Activated CD4-positive, alpha-beta memory T cell treated with anti-CD3 and anti-CD28 coated beads for 36 hours (primary cell): ENCODE measurements at regions not wholly inside any gene's neighbourhood (a gene's known extent, or its start where the extent isn't known, plus 50 kb on each side); places are given as distances from the start of the nearest gene placed in this dataset.

ENCODE experiments used
- CTCF ChIA-PET: fragments of 350-600 bp; sonication (Branson Sonifier 250); formaldehyde crosslinking; loops from one replicate; lab custom pipeline; 2021; ENCODE audit warnings: antibody characterized with exemption, inconsistent platforms; lab: Charles Lee
- POLR2A ChIA-PET: fragments of 350-600 bp; sonication (Branson Sonifier 250); formaldehyde crosslinking; loops from one replicate; lab custom pipeline; 2021; ENCODE audit warnings: antibody characterized with exemption; lab: Charles Lee
- DNase-seq: peaks from one replicate; pipeline ENCODE4 v3.0.0-alpha.2; 2020
- H3K27ac Mint-ChIP-seq: one replicate; pipeline ENCODE4 v1.8.0; 2021; ENCODE audit warnings: mixed read lengths
- H3K27me3 Mint-ChIP-seq: one replicate; pipeline ENCODE4 v1.8.0; 2021; ENCODE audit warnings: mixed read lengths
- H3K36me3 Mint-ChIP-seq: one replicate; pipeline ENCODE4 v1.8.0; 2021; ENCODE audit warnings: mixed read lengths
- H3K4me1 Mint-ChIP-seq: one replicate; pipeline ENCODE4 v1.8.0; 2021; ENCODE audit warnings: low read depth, mixed read lengths
- H3K4me3 Mint-ChIP-seq: one replicate; pipeline ENCODE4 v1.8.0; 2021; ENCODE audit warnings: mild to moderate bottlenecking, mixed read lengths
- H3K9me3 Mint-ChIP-seq: one replicate; pipeline ENCODE4 v1.8.0; 2021; ENCODE audit warnings: mixed read lengths
- intact Hi-C: fragments of 100-400 bp; cut with micrococcal nuclease; formaldehyde crosslinking; loops from one replicate; pipeline ENCODE4 v1.15.1; 2023

GRCh38 chr5:8355981-8356380 is 487.0 kb downstream of the MTRR start:
- CTCF ChIA-PET: no interaction called here
- H3K36me3 Mint-ChIP-seq: no peaks in the 10 kb centered on the region
- H3K27ac Mint-ChIP-seq: no peak overlapping the region
- H3K4me3 Mint-ChIP-seq: no peak overlapping the region
- no peak for DNase-seq
- H3K4me1 Mint-ChIP-seq: no peaks in the 10 kb centered on the region
- intact Hi-C loops: no loop called here
- H3K27me3 Mint-ChIP-seq: no peaks in the 10 kb centered on the region
- peaks cover 6% of the 10 kb centered on the region for H3K9me3 Mint-ChIP-seq
- POLR2A ChIA-PET: no interaction called here

- Mint-ChIP-seq H3K4me1 (no peaks in the 10 kb centered on the region), H3K9me3 (peaks cover 2% of the 10 kb centered on the region), H3K27me3 (no peaks in the 10 kb centered on the region), H3K27ac (no peak overlapping the region), H3K36me3 (no peaks in the 10 kb centered on the region), H3K4me3 (no peak overlapping the region)
- no peak for DNase-seq
- POLR2A ChIA-PET: interaction anchor here (0.6 kb wide), 1 partner anchor 11 kb away, joined by 5 read pairs; no protein-coding TSS in a partner anchor
- CTCF ChIA-PET: no interaction called here
- intact Hi-C loops: no loop called here
Measured at GRCh38 chr5:8360012-8360411, 491.1 kb downstream of the MTRR start.

- no peaks in the 10 kb centered on the region for H3K4me1 Mint-ChIP-seq
- no peak overlapping the region for H3K4me3 Mint-ChIP-seq
- no peaks in the 10 kb centered on the region for H3K36me3 Mint-ChIP-seq
Measured at GRCh38 chr5:8362495-8362894, 493.5 kb downstream of the MTRR start.

GRCh38 chr5:8363138-8363537 is 494.2 kb downstream of the MTRR start:
- DNase-seq: no peak
- POLR2A ChIA-PET: no interaction called here
- no peak overlapping the region for H3K27ac Mint-ChIP-seq

More at GRCh38 chr5:8362495-8362894, 493.5 kb downstream of the MTRR start:
- no peak for DNase-seq
- ChIA-PET POLR2A (no interaction called here), CTCF (no interaction called here)
- Mint-ChIP-seq H3K9me3 (peaks cover 4% of the 10 kb centered on the region), H3K27me3 (no peaks in the 10 kb centered on the region), H3K27ac (no peak overlapping the region)
- intact Hi-C loops: no loop called here

GRCh38 chr5:8366266-8366665 is 497.3 kb downstream of the MTRR start:
- POLR2A ChIA-PET: no interaction called here
- H3K27ac Mint-ChIP-seq: no peak overlapping the region
- H3K36me3 Mint-ChIP-seq: no peaks in the 10 kb centered on the region
- intact Hi-C loops: no loop called here
- H3K9me3 Mint-ChIP-seq: peaks cover 1% of the 10 kb centered on the region
- H3K27me3 Mint-ChIP-seq: no peaks in the 10 kb centered on the region
- CTCF ChIA-PET: no interaction called here
- no peaks in the 10 kb centered on the region for H3K4me1 Mint-ChIP-seq
- DNase-seq: no peak
- no peak overlapping the region for H3K4me3 Mint-ChIP-seq

More at GRCh38 chr5:8363138-8363537, 494.2 kb downstream of the MTRR start:
- intact Hi-C loops: no loop called here
- CTCF ChIA-PET: no interaction called here
- no peak overlapping the region for H3K4me3 Mint-ChIP-seq
- H3K9me3 Mint-ChIP-seq: peaks cover 4% of the 10 kb centered on the region
- H3K4me1 Mint-ChIP-seq: no peaks in the 10 kb centered on the region
- no peaks in the 10 kb centered on the region for H3K27me3 Mint-ChIP-seq
- no peaks in the 10 kb centered on the region for H3K36me3 Mint-ChIP-seq

- H3K4me3 Mint-ChIP-seq: no peak overlapping the region
- H3K27me3 Mint-ChIP-seq: no peaks in the 10 kb centered on the region
- CTCF ChIA-PET: no interaction called here
- peaks cover 12% of the 10 kb centered on the region for H3K9me3 Mint-ChIP-seq
- H3K27ac Mint-ChIP-seq: no peak overlapping the region
- peak; percentile 15 for DNase-seq
- H3K4me1 Mint-ChIP-seq: no peaks in the 10 kb centered on the region
- intact Hi-C loops: no loop called here
- no peaks in the 10 kb centered on the region for H3K36me3 Mint-ChIP-seq
- POLR2A ChIA-PET: no interaction called here
Measured at GRCh38 chr5:8376478-8376877, 507.5 kb downstream of the MTRR start.

GRCh38 chr5:8381972-8382371 is 513.0 kb downstream of the MTRR start:
- POLR2A ChIA-PET: no interaction called here
- DNase-seq: no peak
- H3K27me3 Mint-ChIP-seq: no peaks in the 10 kb centered on the region

GRCh38 chr5:8382456-8382855 is 513.5 kb downstream of the MTRR start:
- intact Hi-C loops: no loop called here
- Mint-ChIP-seq H3K27me3 (no peaks in the 10 kb centered on the region), H3K4me1 (no peaks in the 10 kb centered on the region), H3K4me3 (no peak overlapping the region), H3K36me3 (no peaks in the 10 kb centered on the region), H3K9me3 (peaks cover 5% of the 10 kb centered on the region), H3K27ac (no peak overlapping the region)
- ChIA-PET CTCF (no interaction called here), POLR2A (no interaction called here)
- no peak for DNase-seq

More at GRCh38 chr5:8381972-8382371, 513.0 kb downstream of the MTRR start:
- no peak overlapping the region for H3K27ac Mint-ChIP-seq
- intact Hi-C loops: no loop called here
- no peak overlapping the region for H3K4me3 Mint-ChIP-seq
- H3K9me3 Mint-ChIP-seq: peaks cover 5% of the 10 kb centered on the region
- CTCF ChIA-PET: no interaction called here
- H3K36me3 Mint-ChIP-seq: no peaks in the 10 kb centered on the region
- no peaks in the 10 kb centered on the region for H3K4me1 Mint-ChIP-seq

GRCh38 chr5:8383616-8384015 is 514.7 kb downstream of the MTRR start:
- no peak overlapping the region for H3K27ac Mint-ChIP-seq
- intact Hi-C loops: no loop called here
- H3K27me3 Mint-ChIP-seq: no peaks in the 10 kb centered on the region
- H3K9me3 Mint-ChIP-seq: no peaks in the 10 kb centered on the region
- DNase-seq: no peak
- CTCF ChIA-PET: no interaction called here
- no peaks in the 10 kb centered on the region for H3K36me3 Mint-ChIP-seq
- H3K4me3 Mint-ChIP-seq: no peak overlapping the region
- no peaks in the 10 kb centered on the region for H3K4me1 Mint-ChIP-seq
- POLR2A ChIA-PET: no interaction called here

GRCh38 chr5:8386719-8387288 is 517.9 kb downstream of the MTRR start:
- no peak for DNase-seq
- no peaks in the 10 kb centered on the region for H3K36me3 Mint-ChIP-seq
- H3K27me3 Mint-ChIP-seq: no peaks in the 10 kb centered on the region
- H3K9me3 Mint-ChIP-seq: peaks cover 2% of the 10 kb centered on the region
- no peaks in the 10 kb centered on the region for H3K4me1 Mint-ChIP-seq
- ChIA-PET POLR2A (no interaction called here), CTCF (no interaction called here)
- H3K27ac Mint-ChIP-seq: no peak overlapping the region
- intact Hi-C loops: no loop called here
- H3K4me3 Mint-ChIP-seq: no peak overlapping the region

- Mint-ChIP-seq H3K9me3 (peaks cover 2% of the 10 kb centered on the region), H3K36me3 (no peaks in the 10 kb centered on the region)
- CTCF ChIA-PET: no interaction called here
Measured at GRCh38 chr5:8391911-8392310, 523.0 kb downstream of the MTRR start.

GRCh38 chr5:8393240-8393639 is 524.3 kb downstream of the MTRR start:
- Mint-ChIP-seq H3K36me3 (no peaks in the 10 kb centered on the region), H3K4me3 (no peak overlapping the region), H3K4me1 (no peaks in the 10 kb centered on the region), H3K9me3 (peaks cover 2% of the 10 kb centered on the region), H3K27ac (no peak overlapping the region), H3K27me3 (no peaks in the 10 kb centered on the region)
- POLR2A ChIA-PET: no interaction called here
- no peak for DNase-seq
- CTCF ChIA-PET: no interaction called here
- intact Hi-C loops: no loop called here

More at GRCh38 chr5:8391911-8392310, 523.0 kb downstream of the MTRR start:
- Mint-ChIP-seq H3K27ac (no peak overlapping the region), H3K4me3 (no peak overlapping the region), H3K4me1 (no peaks in the 10 kb centered on the region), H3K27me3 (no peaks in the 10 kb centered on the region)
- intact Hi-C loops: no loop called here
- POLR2A ChIA-PET: no interaction called here
- no peak for DNase-seq

GRCh38 chr5:8394965-8395364 is 526.0 kb downstream of the MTRR start:
- H3K27ac Mint-ChIP-seq: no peak overlapping the region
- H3K27me3 Mint-ChIP-seq: no peaks in the 10 kb centered on the region

More at GRCh38 chr5:8394965-8395364, 526.0 kb downstream of the MTRR start:
- CTCF ChIA-PET: no interaction called here
- no peak overlapping the region for H3K4me3 Mint-ChIP-seq
- no peaks in the 10 kb centered on the region for H3K4me1 Mint-ChIP-seq
- H3K36me3 Mint-ChIP-seq: no peaks in the 10 kb centered on the region
- no peaks in the 10 kb centered on the region for H3K9me3 Mint-ChIP-seq
- intact Hi-C loops: no loop called here
- DNase-seq: no peak
- POLR2A ChIA-PET: no interaction called here
